ENCODE measurements at regions not wholly inside any gene's neighbourhood (a gene's known extent, or its start where the extent isn't known, plus 50 kb on each side); places are given as distances from the start of the nearest gene placed in this dataset.

DNA sequence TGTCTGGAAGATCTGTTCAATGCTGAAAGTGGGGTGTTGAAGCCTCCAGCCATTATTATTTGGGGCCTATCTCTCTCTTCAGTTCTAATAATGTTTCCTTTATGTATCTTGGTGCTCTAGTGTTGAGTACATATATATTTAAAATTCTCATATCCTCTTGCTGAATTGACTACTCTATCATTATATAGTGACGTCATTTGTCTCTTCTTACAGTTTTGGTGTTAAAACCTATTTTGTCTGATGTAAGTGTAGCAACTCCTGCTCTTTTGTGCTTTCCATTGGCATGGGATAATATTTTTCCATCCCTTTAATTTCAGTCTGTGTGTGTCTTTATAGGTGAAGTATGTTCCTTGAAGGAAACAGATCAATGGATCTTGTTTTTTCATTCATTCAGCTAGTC is 446.0 kb downstream of the FAM47A start:
- CTCF ChIA-PET = no interaction called here
- Histone ChIP-seq H3K14ac (replicated peaks; ENCODE audit: low read depth, low read length) (no peak overlapping the region), H2BK20ac (ENCODE audit: low read depth, low read length) (no peak overlapping the region), H3K79me1 (ENCODE audit: low read depth in 1 of 2, low read length in 2 of 2) (no peaks in the 10 kb centered on the region), H3K27ac (ENCODE audit: insufficient read depth, low read length) (no peak overlapping the region), H4K20me1 (ENCODE audit: insufficient read depth, low read length) (no peaks in the 10 kb centered on the region), H4K91ac (ENCODE audit: insufficient read depth, low read depth, low read length) (no peak overlapping the region), H4K5ac (ENCODE audit: low read depth, low read length) (no peak overlapping the region), H3K9me1 (ENCODE audit: insufficient read depth, low read length) (no peaks in the 10 kb centered on the region), H3K36me3 (ENCODE audit: control insufficient read depth, insufficient read depth, low read length) (no peaks in the 10 kb centered on the region), H3K9ac (ENCODE audit: low read depth, low read length) (no peak overlapping the region), H3K23ac (ENCODE audit: low read depth, low read length) (no peak overlapping the region), H4K8ac (ENCODE audit: low read depth in 2 of 2, low read length in 2 of 2) (no peak overlapping the region), H2BK120ac (ENCODE audit: low read depth, low read length) (no peak overlapping the region), H3K4me2 (ENCODE audit: low read depth, low read length) (no peak overlapping the region), H2BK15ac (ENCODE audit: low read depth, low read length) (no peak overlapping the region), H3K9me3 (ENCODE audit: control insufficient read depth, insufficient read depth, low read length) (no peaks in the 10 kb centered on the region), H3K4me1 (ENCODE audit: control insufficient read depth, insufficient read depth, low read length) (no peaks in the 10 kb centered on the region), H3K4me3 (ENCODE audit: insufficient read depth, low read depth, low read length) (no peak overlapping the region), H3K56ac (ENCODE audit: extremely low read depth, insufficient read depth, low read length) (no peak overlapping the region), H2AFZ (replicated peaks; ENCODE audit: low read length, poor library complexity) (no peak overlapping the region), H2AK5ac (ENCODE audit: low read depth, low read length) (no peak overlapping the region), H3K18ac (ENCODE audit: low read depth, low read length) (no peak overlapping the region), H2AK9ac (replicated peaks; ENCODE audit: low read depth, low read length, poor library complexity) (no peak overlapping the region), H3K4ac (ENCODE audit: low read depth, low read length) (no peak overlapping the region), H3K27me3 (ENCODE audit: control insufficient read depth, insufficient read depth, low read length) (no peaks in the 10 kb centered on the region), H2BK5ac (ENCODE audit: low read depth, low read length, poor library complexity, severe bottlenecking) (no peak overlapping the region)
- no TSS peak for BruUV-seq (replicated peaks)
- in situ Hi-C loops (cut with MboI; ENCODE audit: low sequenced_read_pairs) (no loop called here), dilution Hi-C loops (cut with HindIII; ENCODE audit: low sequenced_read_pairs, unreplicated experiment) (no loop called here), intact Hi-C loops (cut with micrococcal nuclease) (no loop called here)
- WGBS, 2 experiments (ENCODE audit: extremely low coverage in 2 of 2, insufficient read length in 1 of 2) = no CpG with 5 or more reads among the region's 1 CpG
- POLR2A ChIA-PET (ENCODE audit: unreplicated experiment) = no interaction called here
- no peak for DNase-seq
- no peak for ATAC-seq (ENCODE audit: low read depth)
- TF ChIP-seq NFE2L2 (IDR thresholded peaks at IDR 0.05; ENCODE audit: low read depth, low read length) (no peak), MAFK (IDR thresholded peaks at IDR 0.05; ENCODE audit: low read depth, low read length) (no peak), RCOR1 (IDR thresholded peaks at IDR 0.05; ENCODE audit: insufficient replicate concordance, low read length) (no peak), BHLHE40 (IDR thresholded peaks at IDR 0.05; ENCODE audit: low read depth, low read length) (no peak), MXI1 (IDR thresholded peaks at IDR 0.05; ENCODE audit: borderline replicate concordance, low read depth, low read length) (no peak)
- TF ChIP-seq, protein P1, sequence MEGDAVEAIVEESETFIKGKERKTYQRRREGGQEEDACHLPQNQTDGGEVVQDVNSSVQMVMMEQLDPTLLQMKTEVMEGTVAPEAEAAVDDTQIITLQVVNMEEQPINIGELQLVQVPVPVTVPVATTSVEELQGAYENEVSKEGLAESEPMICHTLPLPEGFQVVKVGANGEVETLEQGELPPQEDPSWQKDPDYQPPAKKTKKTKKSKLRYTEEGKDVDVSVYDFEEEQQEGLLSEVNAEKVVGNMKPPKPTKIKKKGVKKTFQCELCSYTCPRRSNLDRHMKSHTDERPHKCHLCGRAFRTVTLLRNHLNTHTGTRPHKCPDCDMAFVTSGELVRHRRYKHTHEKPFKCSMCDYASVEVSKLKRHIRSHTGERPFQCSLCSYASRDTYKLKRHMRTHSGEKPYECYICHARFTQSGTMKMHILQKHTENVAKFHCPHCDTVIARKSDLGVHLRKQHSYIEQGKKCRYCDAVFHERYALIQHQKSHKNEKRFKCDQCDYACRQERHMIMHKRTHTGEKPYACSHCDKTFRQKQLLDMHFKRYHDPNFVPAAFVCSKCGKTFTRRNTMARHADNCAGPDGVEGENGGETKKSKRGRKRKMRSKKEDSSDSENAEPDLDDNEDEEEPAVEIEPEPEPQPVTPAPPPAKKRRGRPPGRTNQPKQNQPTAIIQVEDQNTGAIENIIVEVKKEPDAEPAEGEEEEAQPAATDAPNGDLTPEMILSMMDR (conservative IDR thresholded peaks at IDR 0.05; ENCODE audit: low read depth, low read length) = no peak

Measured in IMR-90 (cell line).